GM21723 (cell line): ENCODE measurements at regions not wholly inside any gene's neighbourhood (a gene's known extent, or its start where the extent isn't known, plus 50 kb on each side); places are given as distances from the start of the nearest gene placed in this dataset.

Experiments used
- ATAC-seq: cut with Tn5 transposase; IDR thresholded peaks from one replicate; pipeline ENCODE4 v1.9.1; 2021; ENCODE audit warnings: mild to moderate bottlenecking, moderate library complexity; ENCODE audit not compliant: unreplicated experiment

DNA sequence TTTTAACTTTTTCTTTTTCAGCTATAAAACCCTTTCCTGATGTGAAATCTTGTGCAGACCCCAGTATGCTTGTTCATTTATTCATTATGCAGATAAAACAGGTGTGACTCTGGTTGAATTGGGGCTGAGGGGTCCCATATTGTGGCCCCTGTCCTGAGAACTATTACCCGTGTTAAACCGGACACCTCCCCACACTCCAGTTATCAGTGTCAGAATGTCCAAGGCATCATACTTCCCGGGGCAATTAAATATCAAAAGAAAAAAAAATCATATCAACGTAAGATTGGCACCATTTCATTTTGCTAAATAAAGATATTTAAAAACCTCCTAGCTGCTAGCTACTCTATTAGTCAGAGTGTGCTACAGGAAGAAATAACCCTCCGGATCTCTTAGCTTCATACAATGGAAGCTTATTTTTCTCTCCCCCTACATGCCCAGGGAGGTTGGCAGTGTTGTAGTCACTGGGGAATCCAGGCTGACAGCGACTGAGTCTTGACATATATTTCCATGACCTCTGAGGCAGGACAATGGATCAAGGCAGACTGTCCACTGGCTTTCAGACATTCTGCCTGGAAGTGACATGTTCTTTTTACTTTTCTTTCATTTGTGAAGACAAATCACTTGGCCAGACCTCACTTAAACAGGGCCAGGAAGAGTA, 170.0 kb downstream of the SEC61B start:
- no peak for ATAC-seq

DNA sequence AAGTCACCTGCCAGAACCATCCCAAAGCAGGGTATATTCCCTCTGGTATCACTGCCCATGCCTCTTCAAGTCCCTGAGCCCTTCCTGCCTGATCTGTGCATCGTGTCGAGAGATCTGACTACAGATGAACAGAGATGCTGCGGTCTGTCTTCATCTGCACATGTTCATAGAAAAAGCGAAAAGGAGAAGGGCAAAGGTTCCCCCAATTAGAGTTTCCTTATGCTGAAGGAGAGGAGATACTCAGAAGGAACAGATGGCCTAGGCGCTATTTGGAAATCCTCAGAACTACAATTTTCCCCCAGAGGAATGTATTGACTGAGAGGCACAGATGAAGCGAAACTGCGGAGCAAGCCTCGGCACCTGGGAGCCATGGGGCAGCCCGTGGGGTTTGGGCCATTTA, 170.9 kb downstream of the SEC61B start:
- no peak for ATAC-seq

DNA sequence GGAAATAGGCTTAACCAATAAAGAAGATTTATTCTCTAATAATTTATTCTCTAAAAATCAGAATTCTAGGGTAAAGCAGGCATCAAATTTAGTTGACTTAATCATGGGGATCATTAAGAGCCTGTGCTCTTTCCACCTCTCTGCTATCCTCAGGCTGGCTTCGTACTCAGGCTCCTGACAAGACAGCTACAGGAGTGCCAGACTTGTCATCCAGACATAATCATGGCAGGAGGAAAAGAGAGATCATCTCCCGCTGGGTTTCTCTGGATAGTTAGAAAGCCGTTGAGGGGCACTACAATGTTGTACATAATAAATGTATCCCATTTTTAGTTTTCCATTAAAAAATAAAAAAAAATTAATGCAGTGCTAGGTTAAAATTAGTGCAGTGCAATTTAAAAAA, 171.9 kb downstream of the SEC61B start:
- ATAC-seq, result no peak

- no peak for ATAC-seq
These were observed 176.2 kb downstream of the SEC61B start for GRCh38 chr9:99398241-99398640.

DNA sequence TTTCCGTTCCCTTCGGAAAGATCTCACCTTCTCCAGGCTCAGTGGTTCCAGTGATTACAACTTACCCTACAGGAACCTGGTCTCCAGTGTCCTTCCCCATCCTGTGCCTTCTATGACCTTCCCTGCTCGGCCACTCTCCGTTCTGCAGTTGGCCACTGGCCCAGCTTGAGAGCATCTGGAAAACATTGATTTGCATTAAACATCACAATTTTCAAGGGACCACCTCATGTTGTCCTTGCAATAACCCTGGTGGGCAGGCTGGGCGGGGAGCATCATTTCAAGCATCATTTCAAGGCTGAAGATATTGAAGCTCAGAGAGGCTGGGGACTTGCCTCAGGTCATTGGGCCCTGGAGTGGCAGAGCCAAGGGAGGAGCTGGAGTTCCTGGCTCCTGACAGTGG, 177.4 kb downstream of the SEC61B start:
- ATAC-seq, result no peak

DNA sequence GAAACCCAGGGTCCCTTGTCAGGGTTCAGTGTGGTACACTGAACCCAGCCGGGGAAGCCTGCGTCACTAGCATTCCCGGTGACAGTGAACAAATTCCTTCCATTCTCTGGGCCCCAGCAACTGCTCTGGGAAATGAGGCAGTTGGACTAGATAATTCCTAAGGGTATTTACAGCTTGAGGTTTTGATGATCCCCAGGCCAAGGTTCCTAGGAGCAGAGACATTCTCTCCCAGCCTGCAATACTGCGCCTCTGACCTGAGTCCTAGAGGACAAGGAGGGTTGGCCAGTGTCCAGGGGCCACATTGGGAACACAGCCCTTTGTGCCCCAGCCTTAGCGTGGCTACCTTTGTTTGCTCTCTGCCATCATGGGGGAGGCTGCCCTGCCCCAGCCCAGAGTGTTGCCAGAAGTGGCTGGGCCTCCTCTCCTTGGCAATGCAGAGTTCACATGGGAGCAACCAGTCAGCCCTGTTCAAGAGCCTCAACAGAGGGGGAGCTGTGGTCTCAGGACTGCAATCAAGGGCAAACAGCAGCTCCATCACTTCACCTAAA, 178.2 kb downstream of the SEC61B start:
- no peak for ATAC-seq

- ATAC-seq, result no peak
These were observed 179.8 kb downstream of the SEC61B start for GRCh38 chr9:99401680-99402504.

GRCh38 chr9:99403371-99403770, 181.3 kb downstream of the SEC61B start:
- ATAC-seq, result no peak

GRCh38 chr9:99405359-99405758, 183.3 kb downstream of the SEC61B start:
- ATAC-seq, result no peak

GRCh38 chr9:99406939-99407338, 184.9 kb downstream of the SEC61B start:
- no peak for ATAC-seq

- ATAC-seq, result no peak
These were observed 189.0 kb downstream of the SEC61B start for GRCh38 chr9:99411068-99411467.

GRCh38 chr9:99411479-99412115, 189.5 kb downstream of the SEC61B start:
- ATAC-seq, result no peak

DNA sequence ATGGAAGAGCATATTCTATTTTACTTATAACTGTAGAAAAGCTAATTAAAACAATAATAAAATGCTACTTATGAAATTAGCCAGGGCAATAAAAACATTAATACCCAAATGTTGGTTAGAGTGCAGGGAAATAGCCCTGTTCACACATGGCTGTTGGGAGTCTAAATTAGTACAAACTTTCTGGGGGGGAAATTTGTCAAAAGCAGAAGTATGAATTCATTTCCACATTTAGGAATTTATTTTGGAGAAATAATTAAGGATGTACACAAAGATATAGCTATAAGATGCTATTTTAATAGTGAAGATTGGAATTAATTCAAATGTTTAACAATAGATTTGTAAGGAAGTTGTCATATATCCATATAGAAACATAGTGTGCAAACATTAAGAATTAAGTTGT, 190.5 kb downstream of the SEC61B start:
- no peak for ATAC-seq

DNA sequence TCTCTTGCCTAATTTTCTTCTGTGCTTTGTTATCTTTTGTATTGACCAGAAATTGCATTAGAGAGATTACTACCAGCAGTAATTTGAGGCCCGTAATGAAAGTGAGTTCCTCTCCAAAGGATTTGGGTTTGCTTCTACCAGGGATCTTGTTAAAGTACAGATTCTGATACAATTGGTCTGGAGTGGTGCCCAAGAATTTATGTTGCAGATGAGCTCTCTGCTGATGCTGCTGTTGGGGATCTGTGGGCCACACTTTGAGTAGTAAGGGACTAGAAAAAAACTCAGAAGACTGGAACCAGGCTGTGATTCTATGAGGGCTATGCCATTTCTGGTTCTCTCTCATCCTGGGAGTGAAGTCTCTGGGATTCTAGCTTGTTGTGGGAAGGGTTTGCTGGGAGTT, 192.2 kb downstream of the SEC61B start:
- no peak for ATAC-seq

- no peak for ATAC-seq
These were observed 193.5 kb downstream of the SEC61B start for GRCh38 chr9:99415606-99416005.

GRCh38 chr9:99416007-99416406, 193.9 kb downstream of the SEC61B start:
- ATAC-seq, result no peak

- ATAC-seq, result no peak
These were observed 197.0 kb downstream of the SEC61B start for GRCh38 chr9:99419070-99419469.

- ATAC-seq, result no peak
These were observed 199.3 kb downstream of the SEC61B start for GRCh38 chr9:99421369-99421768.

- ATAC-seq, result no peak
These were observed 203.0 kb downstream of the SEC61B start for GRCh38 chr9:99425124-99425523.

- no peak for ATAC-seq
These were observed 204.1 kb downstream of the SEC61B start for GRCh38 chr9:99425923-99426842.

- no peak for ATAC-seq
These were observed 205.2 kb downstream of the SEC61B start for GRCh38 chr9:99427260-99427659.
